Body of pancreas (tissue), 4 donors: ENCODE measurements at regions not wholly inside any gene's neighbourhood (a gene's known extent, or its start where the extent isn't known, plus 50 kb on each side); places are given as distances from the start of the nearest gene placed in this dataset.
A peak's percentile ranks its signal among the peaks of the same experiment; 100 is the strongest.

Experiments
- ATAC-seq: fragments of 150-250 bp; one replicate; pipeline ENCODE4 v1.9.1; 2016
- DNase-seq, 4 donors: peaks; one replicate each; pipeline ENCODE4 v3.0.0-alpha.2; 2019
- H3K27ac ChIP-seq, 4 donors: fragments of 200-600 bp; sonication (generic); 1 replicate in 3 of 4; 2 replicates in 1 of 4; pipeline versions ENCODE4 v1.5.1 to v1.6.1; 2016 to 2019; ENCODE audit warnings: mild to moderate bottlenecking in 1 of 4, mixed read lengths in 1 of 4, moderate library complexity in 1 of 4
- H3K27me3 ChIP-seq, 2 donors: fragments of 200-600 bp; sonication (generic); one replicate each; pipeline ENCODE4 v1.6.0; 2016; ENCODE audit warnings: mild to moderate bottlenecking in 1 of 2
- H3K36me3 ChIP-seq, 2 donors: fragments of 200-600 bp; sonication (generic); replicated peaks in 1 of 2; 2 replicates each; pipeline ENCODE4 v1.5.1; 2016; ENCODE audit warnings: low read depth in 2 of 2; ENCODE audit not compliant: insufficient read depth in 1 of 2
- H3K4me1 ChIP-seq: fragments of 200-600 bp; sonication (generic); one replicate; pipeline ENCODE4 v1.6.0; 2016
- H3K4me3 ChIP-seq, 2 donors: fragments of 200-600 bp; sonication (generic); 1 replicate in 1 of 2; 2 replicates in 1 of 2; pipeline ENCODE4 v1.5.1; 2016 to 2019
- H3K9me3 ChIP-seq, 3 donors: fragments of 200-600 bp; sonication (generic); 1 replicate in 2 of 3; 2 replicates in 1 of 3; pipeline ENCODE4 v1.5.1; 2016
- POLR2A ChIP-seq, 3 donors: fragments of 450-650 bp; IDR thresholded peaks; one replicate each; pipeline ENCODE4 v1.6.1; 2016; ENCODE audit warnings: antibody characterized with exemption in 3 of 3, mild to moderate bottlenecking in 2 of 3
- WGBS, 2 donors: methylation state at CpG; one replicate each; pipeline ENCODE4 v1.1.5; 2017; 5-methylcytosine and 5-hydroxymethylcytosine counted together
- intact Hi-C: fragments of 100-400 bp; cut with DNase I; formaldehyde crosslinking; loops from one replicate; pipeline ENCODE4 v1.15.1; 2023
- TF ChIP-seq, protein P1 (sequence below), 7 experiments: fragments of 450-650 bp in 4 of 7; fragments of 200-600 bp in 3 of 7; sonication (generic) in 3 of 7; IDR thresholded peaks; one replicate each; pipeline ENCODE4 v1.5.1; 2016 to 2019; ENCODE audit warnings: antibody characterized with exemption in 7 of 7

DNA sequence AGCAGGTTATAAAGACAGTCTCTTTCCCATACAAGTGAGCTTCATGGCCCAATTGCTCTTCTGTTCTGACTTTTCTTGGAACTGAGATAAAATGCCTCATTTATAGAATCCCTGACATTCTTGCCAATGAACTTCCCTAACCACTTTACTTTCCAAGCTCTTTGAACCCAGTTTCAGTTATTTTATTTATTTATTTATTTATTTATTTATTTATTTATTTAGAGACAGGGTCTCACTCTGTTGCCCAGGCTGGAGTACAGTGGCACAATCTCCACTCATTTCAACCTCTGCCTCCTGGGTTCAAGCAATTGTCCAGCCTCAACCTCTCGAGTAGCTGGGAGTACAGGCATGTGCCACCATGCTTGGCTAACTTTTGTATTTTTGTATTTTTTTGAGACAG is 138.5 kb upstream of the ZNF184 start:
- H3K27ac ChIP-seq = no peak overlapping the region
- H3K4me1 ChIP-seq = no peaks in the 10 kb centered on the region
- ATAC-seq (no peak), DNase-seq (no peak)
- 14 to 43% methylated on average over 1 of the region's 1 CpG for WGBS, 2 donors
- no peak overlapping the region for H3K4me3 ChIP-seq
- no peaks in the 10 kb centered on the region for H3K9me3 ChIP-seq
- intact Hi-C loops = no loop called here
- no peaks in the 10 kb centered on the region for H3K36me3 ChIP-seq
- no peak for TF ChIP-seq POLR2A (IDR thresholded peaks at IDR 0.05)
- TF ChIP-seq, protein P1, sequence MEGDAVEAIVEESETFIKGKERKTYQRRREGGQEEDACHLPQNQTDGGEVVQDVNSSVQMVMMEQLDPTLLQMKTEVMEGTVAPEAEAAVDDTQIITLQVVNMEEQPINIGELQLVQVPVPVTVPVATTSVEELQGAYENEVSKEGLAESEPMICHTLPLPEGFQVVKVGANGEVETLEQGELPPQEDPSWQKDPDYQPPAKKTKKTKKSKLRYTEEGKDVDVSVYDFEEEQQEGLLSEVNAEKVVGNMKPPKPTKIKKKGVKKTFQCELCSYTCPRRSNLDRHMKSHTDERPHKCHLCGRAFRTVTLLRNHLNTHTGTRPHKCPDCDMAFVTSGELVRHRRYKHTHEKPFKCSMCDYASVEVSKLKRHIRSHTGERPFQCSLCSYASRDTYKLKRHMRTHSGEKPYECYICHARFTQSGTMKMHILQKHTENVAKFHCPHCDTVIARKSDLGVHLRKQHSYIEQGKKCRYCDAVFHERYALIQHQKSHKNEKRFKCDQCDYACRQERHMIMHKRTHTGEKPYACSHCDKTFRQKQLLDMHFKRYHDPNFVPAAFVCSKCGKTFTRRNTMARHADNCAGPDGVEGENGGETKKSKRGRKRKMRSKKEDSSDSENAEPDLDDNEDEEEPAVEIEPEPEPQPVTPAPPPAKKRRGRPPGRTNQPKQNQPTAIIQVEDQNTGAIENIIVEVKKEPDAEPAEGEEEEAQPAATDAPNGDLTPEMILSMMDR (IDR thresholded peaks at IDR 0.05) = no peak
- peaks cover 0 to 11% of the 10 kb centered on the region in 2 donors for H3K27me3 ChIP-seq

- H3K36me3 ChIP-seq = no peaks in the 10 kb centered on the region
- H3K4me3 ChIP-seq = no peak overlapping the region
- intact Hi-C loops = no loop called here
- WGBS, 2 donors = 41 to 47% methylated on average over 8 of the region's 8 CpGs
- no peaks in the 10 kb centered on the region for H3K9me3 ChIP-seq
- no peak overlapping the region for H3K27ac ChIP-seq
- TF ChIP-seq, protein P1 (IDR thresholded peaks at IDR 0.05) = peak; percentile 26 to 60 (median 51)
- no peak for TF ChIP-seq POLR2A (IDR thresholded peaks at IDR 0.05)
- H3K4me1 ChIP-seq = peaks cover 4% of the 10 kb centered on the region
- ATAC-seq (no peak), DNase-seq (peak in 3 of 4 donors; percentile 20 to 26 (median 22))
- peaks cover 0 to 17% of the 10 kb centered on the region in 2 donors for H3K27me3 ChIP-seq
Observed at GRCh38 chr6:27608916-27609883, 136.3 kb upstream of the ZNF184 start.

GRCh38 chr6:27605401-27606342 is 132.8 kb upstream of the ZNF184 start:
- H3K27me3 ChIP-seq = peaks cover 0 to 23% of the 10 kb centered on the region in 2 donors
- no peak for DNase-seq
- no peak for TF ChIP-seq POLR2A (IDR thresholded peaks at IDR 0.05)
- TF ChIP-seq, protein P1 (IDR thresholded peaks at IDR 0.05) = no peak
- ATAC-seq = no peak
- H3K27ac ChIP-seq = no peak overlapping the region
- intact Hi-C loops = no loop called here
- H3K36me3 ChIP-seq = no peaks in the 10 kb centered on the region
- peaks cover 4% of the 10 kb centered on the region for H3K4me1 ChIP-seq
- no peak overlapping the region for H3K4me3 ChIP-seq
- peaks cover 0 to 4% (median 0%) of the 10 kb centered on the region in 3 donors for H3K9me3 ChIP-seq
- WGBS, 2 donors = 7 to 11% methylated on average over 31 of the region's 31 CpGs

DNA sequence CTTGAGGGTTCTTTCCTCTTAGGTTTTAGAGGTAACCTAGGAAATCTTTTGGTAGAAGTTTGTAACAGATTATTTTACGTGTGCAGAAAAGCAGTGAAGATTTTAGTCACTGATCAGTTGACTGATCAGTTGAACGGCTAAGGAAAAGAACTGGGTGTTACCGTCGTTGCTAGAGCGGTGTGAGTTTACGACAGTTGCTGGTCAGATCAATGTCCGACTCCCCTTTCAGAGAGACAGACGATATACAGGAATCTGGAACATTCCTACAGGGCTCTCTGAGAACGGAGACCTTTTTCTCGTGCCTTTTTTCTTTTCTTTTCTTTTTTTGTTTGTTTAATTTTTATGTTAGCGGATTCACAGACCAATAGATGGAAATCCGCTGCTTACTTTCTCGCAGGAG is 132.1 kb upstream of the ZNF184 start:
- H3K9me3 ChIP-seq = peaks cover 0 to 4% (median 0%) of the 10 kb centered on the region in 3 donors
- peaks cover 4% of the 10 kb centered on the region for H3K4me1 ChIP-seq
- no peak overlapping the region for H3K27ac ChIP-seq
- intact Hi-C loops = no loop called here
- ATAC-seq = no peak
- no peak for DNase-seq
- 3 to 5% methylated on average over 13 of the region's 13 CpGs for WGBS, 2 donors
- peaks cover 0 to 23% of the 10 kb centered on the region in 2 donors for H3K27me3 ChIP-seq
- H3K36me3 ChIP-seq = no peaks in the 10 kb centered on the region
- TF ChIP-seq, protein P1 (IDR thresholded peaks at IDR 0.05) = no peak
- no peak for TF ChIP-seq POLR2A (IDR thresholded peaks at IDR 0.05)
- H3K4me3 ChIP-seq = no peak overlapping the region
